Right lobe of liver (tissue), 4 donors: ENCODE measurements at regions not wholly inside any gene's neighbourhood (a gene's known extent, or its start where the extent isn't known, plus 50 kb on each side); places are given as distances from the start of the nearest gene placed in this dataset.

Experiments
- CTCF ChIP-seq, 4 donors: fragments of 200-600 bp in 3 of 4; fragments of 450-650 bp in 1 of 4; IDR thresholded peaks; one replicate each; pipeline versions ENCODE4 v1.5.1 to v1.8.0; 2016 to 2022; ENCODE audit warnings: antibody characterized with exemption in 4 of 4, mild to moderate bottlenecking in 2 of 4
- POLR2A ChIP-seq: fragments of 450-650 bp; IDR thresholded peaks from one replicate; pipeline ENCODE4 v1.6.1; 2017; ENCODE audit warnings: antibody characterized with exemption, mild to moderate bottlenecking
- donor health status: DM: no; HTN: no; CAD: no.
- donor health status: DM: no; HTN: no; CAD: no.
- donor health status: DM: no; HTN: yes; CAD: no.

GRCh38 chr20:51183451-51183850, 160.5 kb upstream of the KCNG1 start:
- TF ChIP-seq CTCF (IDR thresholded peaks at IDR 0.05) (no peak), POLR2A (no peak)
